ENCODE measurements at regions not wholly inside any gene's neighbourhood (a gene's known extent, or its start where the extent isn't known, plus 50 kb on each side); places are given as distances from the start of the nearest gene placed in this dataset.

GRCh38 chr6:155709262-155709661 is 253.6 kb upstream of the NOX3 start:
- TF ChIP-seq CTCF (IDR thresholded peaks at IDR 0.05; ENCODE audit: partially characterized antibody, unreplicated experiment): no peak
- no peak for DNase-seq
- Mint-ChIP-seq H3K4me1 (ENCODE audit: low read depth, unreplicated experiment) (no peaks in the 10 kb centered on the region), H3K27me3 (ENCODE audit: unreplicated experiment) (no peaks in the 10 kb centered on the region), H3K36me3 (ENCODE audit: unreplicated experiment) (no peaks in the 10 kb centered on the region), H3K27ac (ENCODE audit: unreplicated experiment) (no peak overlapping the region), H3K9me3 (ENCODE audit: unreplicated experiment) (peaks cover 3% of the 10 kb centered on the region), H3K4me3 (ENCODE audit: unreplicated experiment) (no peak overlapping the region)

- H3K4me1 Mint-ChIP-seq (ENCODE audit: low read depth, unreplicated experiment): no peaks in the 10 kb centered on the region
- TF ChIP-seq CTCF (IDR thresholded peaks at IDR 0.05; ENCODE audit: partially characterized antibody, unreplicated experiment): no peak
- peaks cover 1% of the 10 kb centered on the region for H3K9me3 Mint-ChIP-seq (ENCODE audit: unreplicated experiment)
Observed at GRCh38 chr6:155708100-155708499, 252.5 kb upstream of the NOX3 start.

GRCh38 chr6:155706806-155707205 is 251.2 kb upstream of the NOX3 start:
- Mint-ChIP-seq H3K4me1 (ENCODE audit: low read depth, unreplicated experiment) (no peaks in the 10 kb centered on the region), H3K27ac (ENCODE audit: unreplicated experiment) (no peak overlapping the region), H3K4me3 (ENCODE audit: unreplicated experiment) (no peak overlapping the region), H3K9me3 (ENCODE audit: unreplicated experiment) (peaks cover 1% of the 10 kb centered on the region), H3K27me3 (ENCODE audit: unreplicated experiment) (no peaks in the 10 kb centered on the region), H3K36me3 (ENCODE audit: unreplicated experiment) (peaks cover 3% of the 10 kb centered on the region)
- DNase-seq: no peak
- TF ChIP-seq CTCF (IDR thresholded peaks at IDR 0.05; ENCODE audit: partially characterized antibody, unreplicated experiment): no peak

More at GRCh38 chr6:155708100-155708499, 252.5 kb upstream of the NOX3 start:
- H3K4me3 Mint-ChIP-seq (ENCODE audit: unreplicated experiment): no peak overlapping the region
- H3K27ac Mint-ChIP-seq (ENCODE audit: unreplicated experiment): no peak overlapping the region
- no peak for DNase-seq
- no peaks in the 10 kb centered on the region for H3K27me3 Mint-ChIP-seq (ENCODE audit: unreplicated experiment)
- H3K36me3 Mint-ChIP-seq (ENCODE audit: unreplicated experiment): no peaks in the 10 kb centered on the region

GRCh38 chr6:155706341-155706740 is 250.7 kb upstream of the NOX3 start:
- no peak for DNase-seq
- Mint-ChIP-seq H3K27me3 (ENCODE audit: unreplicated experiment) (no peaks in the 10 kb centered on the region), H3K4me3 (ENCODE audit: unreplicated experiment) (no peak overlapping the region), H3K36me3 (ENCODE audit: unreplicated experiment) (peaks cover 6% of the 10 kb centered on the region), H3K27ac (ENCODE audit: unreplicated experiment) (no peak overlapping the region), H3K4me1 (ENCODE audit: low read depth, unreplicated experiment) (no peaks in the 10 kb centered on the region), H3K9me3 (ENCODE audit: unreplicated experiment) (peaks cover 1% of the 10 kb centered on the region)
- no peak for TF ChIP-seq CTCF (IDR thresholded peaks at IDR 0.05; ENCODE audit: partially characterized antibody, unreplicated experiment)

- Mint-ChIP-seq H3K36me3 (ENCODE audit: unreplicated experiment) (peaks cover 6% of the 10 kb centered on the region), H3K4me1 (ENCODE audit: low read depth, unreplicated experiment) (no peaks in the 10 kb centered on the region), H3K27ac (ENCODE audit: unreplicated experiment) (no peak overlapping the region), H3K9me3 (ENCODE audit: unreplicated experiment) (no peaks in the 10 kb centered on the region), H3K27me3 (ENCODE audit: unreplicated experiment) (no peaks in the 10 kb centered on the region), H3K4me3 (ENCODE audit: unreplicated experiment) (no peak overlapping the region)
- DNase-seq: no peak
- no peak for TF ChIP-seq CTCF (IDR thresholded peaks at IDR 0.05; ENCODE audit: partially characterized antibody, unreplicated experiment)
Observed at GRCh38 chr6:155701342-155701741, 245.7 kb upstream of the NOX3 start.
